Mesendoderm (in vitro differentiated cells): ENCODE measurements at regions not wholly inside any gene's neighbourhood (a gene's known extent, or its start where the extent isn't known, plus 50 kb on each side); places are given as distances from the start of the nearest gene placed in this dataset.

ENCODE experiments used
- DNase-seq: peaks from one replicate; pipeline ENCODE4 v3.0.0; 2013
- H2AK5ac ChIP-seq: 2 replicates; pipeline ENCODE4 v1.6.1; 2013; ENCODE audit warnings: low read length, inconsistent platforms
- H2BK120ac ChIP-seq: 2 replicates; pipeline ENCODE4 v1.6.1; 2013; ENCODE audit warnings: low read depth, mild to moderate bottlenecking, low read length, moderate library complexity, mixed read lengths
- H2BK15ac ChIP-seq: replicated peaks from 2 replicates; pipeline ENCODE4 v1.6.1; 2013; ENCODE audit warnings: low read depth, mild to moderate bottlenecking, moderate library complexity
- H2BK5ac ChIP-seq: 2 replicates; pipeline ENCODE4 v1.6.1; 2013; ENCODE audit warnings: low read length, inconsistent platforms
- H3K18ac ChIP-seq: 2 replicates; pipeline ENCODE4 v1.6.1; 2013; ENCODE audit warnings: mild to moderate bottlenecking, low read length, mixed read lengths
- H3K23ac ChIP-seq: one replicate; pipeline ENCODE4 v1.6.1; 2013; ENCODE audit warnings: low read length
- H3K27ac ChIP-seq: 2 replicates; pipeline ENCODE4 v1.5.1; 2013; ENCODE audit warnings: low read depth, mild to moderate bottlenecking, inconsistent platforms, low read length, moderate library complexity
- H3K27me3 ChIP-seq: 2 replicates; pipeline ENCODE4 v1.6.1; 2013; ENCODE audit warnings: low read length, control low read depth, mild to moderate bottlenecking, inconsistent platforms; ENCODE audit not compliant: insufficient read depth, poor library complexity
- H3K36me3 ChIP-seq: 2 replicates; pipeline ENCODE4 v1.6.1; 2013; ENCODE audit warnings: low read length, inconsistent platforms; ENCODE audit not compliant: control insufficient read depth, insufficient read depth
- H3K4ac ChIP-seq: one replicate; pipeline ENCODE4 v1.6.1; 2013; ENCODE audit warnings: low read depth, mild to moderate bottlenecking, low read length, moderate library complexity
- H3K4me1 ChIP-seq: 2 replicates; pipeline ENCODE4 v1.6.1; 2013; ENCODE audit warnings: low read depth, low read length, inconsistent platforms; ENCODE audit not compliant: control insufficient read depth
- H3K4me2 ChIP-seq: 2 replicates; pipeline ENCODE4 v1.6.1; 2013; ENCODE audit warnings: low read length
- H3K4me3 ChIP-seq: 2 replicates; pipeline ENCODE4 v1.5.1; 2013; ENCODE audit warnings: mild to moderate bottlenecking, low read length
- H3K56ac ChIP-seq: one replicate; pipeline ENCODE4 v1.6.1; 2013; ENCODE audit warnings: low read length
- H3K79me1 ChIP-seq: 2 replicates; pipeline ENCODE4 v1.6.1; 2013; ENCODE audit warnings: low read length, inconsistent platforms
- H3K79me2 ChIP-seq: 2 replicates; pipeline ENCODE4 v1.6.1; 2013; ENCODE audit warnings: mild to moderate bottlenecking, low read length; ENCODE audit not compliant: control insufficient read depth, insufficient read depth
- H3K9ac ChIP-seq: 2 replicates; pipeline ENCODE4 v1.6.1; 2013; ENCODE audit warnings: low read length, inconsistent platforms
- H4K5ac ChIP-seq: one replicate; pipeline ENCODE4 v1.6.1; 2013; ENCODE audit warnings: low read length
- H4K8ac ChIP-seq: one replicate; pipeline ENCODE4 v1.6.1; 2013; ENCODE audit warnings: low read depth, mild to moderate bottlenecking, control low read depth, low read length, moderate library complexity
- WGBS: extraction: QIAGEN DNeasy Blood & Tissue Kit; methylation state at CpG from one replicate; pipeline ENCODE4 v1.1.7; 2013; ENCODE audit warnings: low lambda C conversion rate, missing lambda C conversion rate; ENCODE audit not compliant: insufficient coverage; ENCODE audit errors: extremely low coverage; 5-methylcytosine and 5-hydroxymethylcytosine counted together

DNA sequence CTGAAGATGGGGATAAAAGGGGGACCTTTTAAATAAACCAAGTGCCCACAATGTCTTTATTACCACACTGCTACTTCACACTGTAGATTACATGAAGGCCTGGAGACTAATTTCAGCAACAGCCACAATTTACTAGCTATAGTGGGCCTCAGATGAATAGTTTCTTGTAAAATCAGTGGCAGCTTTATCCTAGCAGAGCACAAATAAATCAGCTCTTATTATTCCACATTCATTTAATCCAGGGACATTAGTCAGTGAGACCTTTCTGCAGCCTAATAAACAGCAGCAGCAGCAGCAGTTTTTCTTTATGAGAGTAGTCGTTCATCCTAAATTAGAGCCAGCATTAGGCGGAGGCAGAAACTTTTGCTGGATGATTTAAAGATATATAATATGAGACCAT is 542.3 kb downstream of the PSAT1 start:
- Histone ChIP-seq H3K23ac (no peak overlapping the region), H3K4me1 (no peaks in the 10 kb centered on the region), H3K4ac (no peak overlapping the region), H2AK5ac (no peak overlapping the region), H3K27me3 (no peaks in the 10 kb centered on the region), H3K4me3 (no peak overlapping the region), H2BK15ac (no peak overlapping the region), H3K4me2 (no peak overlapping the region), H3K27ac (no peak overlapping the region), H2BK5ac (no peak overlapping the region), H3K9ac (no peak overlapping the region), H4K8ac (no peak overlapping the region), H3K79me1 (no peaks in the 10 kb centered on the region), H3K79me2 (no peaks in the 10 kb centered on the region), H3K18ac (no peak overlapping the region), H3K56ac (no peak overlapping the region), H3K36me3 (no peaks in the 10 kb centered on the region), H4K5ac (no peak overlapping the region), H2BK120ac (no peak overlapping the region)
- DNase-seq, result no peak
- no CpG with 5 or more reads among the region's 2 CpGs for WGBS

DNA sequence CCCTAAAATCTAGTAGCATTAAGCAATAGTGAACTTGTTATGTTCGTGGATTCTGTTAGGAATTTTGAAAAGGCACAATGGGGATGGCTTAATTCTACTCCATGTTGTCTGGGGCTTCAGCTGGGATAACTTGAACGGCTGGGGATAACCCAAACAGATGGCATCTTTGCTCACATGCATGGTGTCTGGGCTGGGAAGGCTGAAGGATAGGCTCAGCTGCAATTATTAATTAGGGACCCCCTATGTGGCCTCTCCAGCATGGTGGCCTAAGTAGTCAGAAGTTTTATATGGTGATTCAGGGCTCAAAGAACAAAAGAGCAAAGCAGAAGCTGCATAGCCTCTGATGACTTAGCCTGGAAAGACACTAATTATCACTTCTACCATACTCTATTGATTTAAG is 551.1 kb downstream of the PSAT1 start:
- DNase-seq, result no peak
- no peaks in the 10 kb centered on the region for H3K79me2 ChIP-seq
- H3K56ac ChIP-seq, result no peak overlapping the region
- no peak overlapping the region for H3K4ac ChIP-seq
- H3K27me3 ChIP-seq, result no peaks in the 10 kb centered on the region
- no peak overlapping the region for H4K5ac ChIP-seq
- no peak overlapping the region for H3K4me2 ChIP-seq
- no peak overlapping the region for H2BK120ac ChIP-seq
- H3K79me1 ChIP-seq, result no peaks in the 10 kb centered on the region
- no CpG with 5 or more reads among the region's 2 CpGs for WGBS
- no peak overlapping the region for H3K4me3 ChIP-seq
- no peak overlapping the region for H3K23ac ChIP-seq
- no peak overlapping the region for H2BK15ac ChIP-seq
- no peak overlapping the region for H4K8ac ChIP-seq
- H2BK5ac ChIP-seq, result no peak overlapping the region
- no peak overlapping the region for H3K27ac ChIP-seq
- no peak overlapping the region for H2AK5ac ChIP-seq
- H3K9ac ChIP-seq, result no peak overlapping the region
- H3K4me1 ChIP-seq, result no peaks in the 10 kb centered on the region
- no peaks in the 10 kb centered on the region for H3K36me3 ChIP-seq
- no peak overlapping the region for H3K18ac ChIP-seq

DNA sequence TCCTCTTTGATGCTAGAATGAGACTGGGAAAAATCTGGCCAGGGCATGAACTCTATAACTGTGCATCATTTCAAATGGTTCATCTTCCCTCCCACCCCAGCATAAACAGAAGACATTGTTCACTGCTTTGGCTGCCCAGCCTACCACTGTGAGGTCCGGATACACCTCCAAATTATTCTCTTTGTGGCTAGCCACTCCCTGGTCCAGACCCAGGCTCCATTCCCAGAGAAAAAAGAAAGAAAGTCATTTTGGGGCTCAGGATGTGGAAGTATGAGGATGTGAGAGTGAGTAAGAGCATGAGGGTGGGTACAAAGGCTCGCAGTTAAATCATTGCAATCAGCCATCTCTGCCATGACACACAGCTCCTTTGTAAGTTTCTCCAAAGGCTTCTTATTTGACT is 559.2 kb downstream of the PSAT1 start:
- Histone ChIP-seq H3K4ac (no peak overlapping the region), H3K4me3 (no peak overlapping the region), H3K79me2 (no peaks in the 10 kb centered on the region), H3K9ac (no peak overlapping the region), H2BK15ac (no peak overlapping the region), H3K4me2 (no peak overlapping the region), H2BK120ac (no peak overlapping the region), H4K5ac (no peak overlapping the region), H2BK5ac (no peak overlapping the region), H3K36me3 (no peaks in the 10 kb centered on the region), H3K27me3 (no peaks in the 10 kb centered on the region), H3K18ac (no peak overlapping the region), H3K56ac (no peak overlapping the region), H3K4me1 (no peaks in the 10 kb centered on the region), H3K79me1 (no peaks in the 10 kb centered on the region), H2AK5ac (no peak overlapping the region), H3K27ac (peak overlapping the region; percentile 5), H4K8ac (no peak overlapping the region), H3K23ac (no peak overlapping the region)
- no peak for DNase-seq
- no CpG with 5 or more reads among the region's 2 CpGs for WGBS

DNA sequence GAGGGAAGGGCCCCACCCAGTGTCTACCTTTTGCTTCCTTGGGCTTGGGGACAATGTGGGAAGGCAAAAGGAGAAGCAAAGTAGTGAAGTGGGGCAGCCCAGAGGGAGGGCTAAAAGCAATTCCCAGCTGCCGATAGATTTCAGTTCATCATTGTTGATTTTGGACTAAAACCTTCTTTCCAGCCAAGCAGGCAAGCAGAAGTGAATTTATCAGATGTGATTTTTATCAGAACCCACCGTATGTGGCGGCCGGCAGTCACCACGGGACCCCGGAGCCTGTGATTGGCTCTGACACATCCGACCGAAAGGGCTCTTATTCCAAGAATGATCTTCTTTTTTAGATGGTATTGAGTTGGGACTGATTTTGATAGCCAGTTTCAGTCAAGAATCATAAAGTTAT is 559.9 kb downstream of the PSAT1 start:
- Histone ChIP-seq H3K23ac (no peak overlapping the region), H3K27me3 (no peaks in the 10 kb centered on the region), H2BK15ac (no peak overlapping the region), H3K4me3 (no peak overlapping the region), H4K5ac (no peak overlapping the region), H3K36me3 (no peaks in the 10 kb centered on the region), H3K9ac (no peak overlapping the region), H3K79me2 (no peaks in the 10 kb centered on the region), H2BK5ac (no peak overlapping the region), H3K18ac (no peak overlapping the region), H3K4ac (no peak overlapping the region), H3K4me1 (no peaks in the 10 kb centered on the region), H3K56ac (no peak overlapping the region), H4K8ac (no peak overlapping the region), H3K4me2 (no peak overlapping the region), H3K79me1 (no peaks in the 10 kb centered on the region), H2AK5ac (no peak overlapping the region), H3K27ac (peak overlapping the region; percentile 5), H2BK120ac (no peak overlapping the region)
- no CpG with 5 or more reads among the region's 8 CpGs for WGBS
- DNase-seq, result peak; percentile 35

DNA sequence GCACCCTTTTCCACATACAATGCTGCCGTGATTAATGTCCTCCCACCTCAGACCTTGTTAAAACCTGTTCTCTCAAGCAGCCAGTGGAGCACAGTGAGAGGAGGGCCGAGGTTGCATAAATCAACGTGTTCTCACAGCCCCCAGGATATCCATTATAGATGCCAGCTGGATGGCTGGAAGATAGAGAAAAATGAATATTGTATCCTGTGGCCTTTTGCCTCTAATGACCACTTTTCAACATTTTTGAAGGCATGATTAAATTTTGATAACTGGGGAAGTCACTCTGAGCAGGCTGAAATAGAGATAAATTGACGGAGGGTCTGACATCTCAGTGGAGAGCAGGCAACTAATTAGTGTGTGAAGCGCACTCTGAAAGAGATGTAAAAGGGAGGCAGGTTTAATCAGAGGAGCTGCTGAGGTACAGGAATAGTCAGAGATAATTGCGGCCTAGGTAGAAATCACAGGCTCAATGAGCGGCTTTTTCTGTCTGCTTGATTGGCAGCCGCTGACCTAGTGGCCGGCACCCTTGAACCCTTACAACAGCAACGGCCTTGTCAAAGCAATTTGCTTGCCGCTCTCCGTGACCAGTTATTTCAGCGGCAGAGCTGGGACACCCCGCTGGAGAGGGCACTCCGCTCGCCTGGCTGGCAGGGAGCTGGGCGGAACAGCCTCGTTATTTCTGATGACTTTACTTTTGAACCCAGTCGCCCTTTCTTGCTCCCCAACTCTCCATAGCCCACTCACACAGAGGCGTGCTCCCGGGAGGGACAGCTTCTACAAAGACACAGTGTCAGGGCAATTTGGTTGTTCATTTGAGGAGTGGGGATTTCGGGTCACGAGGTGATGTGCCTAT is 560.7 kb downstream of the PSAT1 start:
- Histone ChIP-seq H3K36me3 (no peaks in the 10 kb centered on the region), H2BK120ac (no peak overlapping the region), H4K5ac (no peak overlapping the region), H3K79me2 (no peaks in the 10 kb centered on the region), H3K79me1 (no peaks in the 10 kb centered on the region), H3K4me3 (no peak overlapping the region), H2BK15ac (no peak overlapping the region), H3K23ac (no peak overlapping the region), H3K9ac (no peak overlapping the region), H3K4ac (peak overlapping the region; percentile 8), H3K18ac (no peak overlapping the region), H2BK5ac (peak overlapping the region; percentile 39), H3K4me1 (no peaks in the 10 kb centered on the region), H3K27ac (peak overlapping the region; percentile 57), H3K27me3 (no peaks in the 10 kb centered on the region), H2AK5ac (no peak overlapping the region), H4K8ac (no peak overlapping the region), H3K56ac (peak overlapping the region; percentile 59), H3K4me2 (no peak overlapping the region)
- WGBS, result no CpG with 5 or more reads among the region's 23 CpGs
- peak; percentile 78 for DNase-seq

DNA sequence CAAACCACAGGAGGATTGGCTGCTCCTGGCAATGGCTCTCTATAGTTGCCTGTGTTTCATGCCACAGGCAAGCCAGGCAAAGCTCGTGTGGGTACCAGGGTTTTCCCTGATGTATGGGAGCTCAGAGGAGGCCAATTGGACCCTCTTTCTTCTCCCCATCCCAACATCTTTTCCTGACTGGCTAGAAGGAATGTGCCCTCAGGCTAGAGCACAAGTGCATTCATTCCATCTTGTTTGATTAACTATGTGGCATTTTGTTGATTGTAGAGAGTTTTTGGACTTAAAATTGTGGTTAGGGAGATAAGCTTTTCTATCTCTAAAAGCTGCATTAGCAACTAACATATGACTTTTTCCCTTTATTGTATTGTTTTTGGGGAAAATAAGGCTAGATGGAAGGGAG is 561.3 kb downstream of the PSAT1 start:
- DNase-seq, result peak; percentile 20
- no peak overlapping the region for H3K9ac ChIP-seq
- peak overlapping the region; percentile 8 for H3K4ac ChIP-seq
- H2AK5ac ChIP-seq, result no peak overlapping the region
- WGBS, result no CpG with 5 or more reads among the region's 1 CpG
- H3K23ac ChIP-seq, result no peak overlapping the region
- H2BK120ac ChIP-seq, result no peak overlapping the region
- no peaks in the 10 kb centered on the region for H3K4me1 ChIP-seq
- H4K5ac ChIP-seq, result no peak overlapping the region
- H2BK15ac ChIP-seq, result no peak overlapping the region
- no peak overlapping the region for H2BK5ac ChIP-seq
- no peaks in the 10 kb centered on the region for H3K27me3 ChIP-seq
- no peaks in the 10 kb centered on the region for H3K79me2 ChIP-seq
- no peaks in the 10 kb centered on the region for H3K36me3 ChIP-seq
- no peak overlapping the region for H3K4me2 ChIP-seq
- no peak overlapping the region for H3K4me3 ChIP-seq
- no peak overlapping the region for H4K8ac ChIP-seq
- H3K79me1 ChIP-seq, result no peaks in the 10 kb centered on the region
- peak overlapping the region; percentile 8 for H3K18ac ChIP-seq
- H3K56ac ChIP-seq, result peak overlapping the region; percentile 59
- H3K27ac ChIP-seq, result peak overlapping the region; percentile 57
